ENCODE measurements at regions not wholly inside any gene's neighbourhood (a gene's known extent, or its start where the extent isn't known, plus 50 kb on each side); places are given as distances from the start of the nearest gene placed in this dataset.

- no peak for TF ChIP-seq CTCF (IDR thresholded peaks at IDR 0.05; ENCODE audit: control extremely low read depth in 1 of 3, insufficient read depth in 1 of 3, low read depth in 1 of 3, low read length in 3 of 3)
- TF ChIP-seq JUND (IDR thresholded peaks at IDR 0.05; ENCODE audit: low read length): no peak
- TF ChIP-seq CREB1 (IDR thresholded peaks at IDR 0.05): no peak
- no peak for TF ChIP-seq EZH2 (IDR thresholded peaks at IDR 0.05; ENCODE audit: low read depth, low read length, severe bottlenecking)
Observed at GRCh38 chr11:69375316-69376154, 81.6 kb downstream of the MYEOV start.

Measured in H1 (cell line).